CD8-positive, alpha-beta memory T cell (primary cell): ENCODE measurements at regions not wholly inside any gene's neighbourhood (a gene's known extent, or its start where the extent isn't known, plus 50 kb on each side); places are given as distances from the start of the nearest gene placed in this dataset.

Experiments used
- CTCF ChIA-PET: fragments of 350-600 bp; sonication (Branson Sonifier 250); formaldehyde crosslinking; loops from one replicate; lab custom pipeline; 2021; ENCODE audit warnings: antibody characterized with exemption; lab: Charles Lee
- POLR2A ChIA-PET: fragments of 350-600 bp; sonication (Branson Sonifier 250); formaldehyde crosslinking; loops from one replicate; lab custom pipeline; 2021; ENCODE audit warnings: antibody characterized with exemption; lab: Charles Lee
- DNase-seq, 5 donors: peaks; one replicate each; pipeline versions ENCODE4 v3.0.0 to v3.0.0-alpha.2; 2020 to 2022; ENCODE audit warnings: mixed read lengths in 1 of 5
- H3K27ac ChIP-seq: one replicate; pipeline ENCODE4 v1.7.0; 2013; ENCODE audit warnings: low read depth, mild to moderate bottlenecking, low read length, moderate library complexity
- H3K27me3 ChIP-seq: 2 replicates; pipeline ENCODE4 v1.7.0; 2013; ENCODE audit warnings: low read length, mild to moderate bottlenecking; ENCODE audit not compliant: insufficient read depth, poor library complexity, severe bottlenecking
- H3K36me3 ChIP-seq: 2 replicates; pipeline ENCODE4 v1.7.0; 2013; ENCODE audit warnings: mild to moderate bottlenecking, low read length, moderate library complexity; ENCODE audit not compliant: insufficient read depth
- H3K4me1 ChIP-seq: 2 replicates; pipeline ENCODE4 v1.7.0; 2013; ENCODE audit warnings: mild to moderate bottlenecking, low read length, moderate library complexity; ENCODE audit not compliant: insufficient read depth
- H3K4me3 ChIP-seq: 2 replicates; pipeline ENCODE4 v1.7.0; 2013; ENCODE audit warnings: mild to moderate bottlenecking, low read length
- H3K9me3 ChIP-seq: 2 replicates; pipeline ENCODE4 v1.7.0; 2013; ENCODE audit warnings: mild to moderate bottlenecking, low read length
- H3K27ac Mint-ChIP-seq, 8 donors: one replicate each; pipeline ENCODE4 v1.8.0; 2020 to 2021; ENCODE audit warnings: mixed read lengths in 8 of 8, mild to moderate bottlenecking in 6 of 8, inconsistent platforms in 3 of 8, moderate library complexity in 3 of 8
- H3K27me3 Mint-ChIP-seq, 2 donors: one replicate each; pipeline ENCODE4 v1.8.0; 2020 to 2021; ENCODE audit warnings: mixed read lengths in 2 of 2, mild to moderate bottlenecking in 1 of 2, moderate library complexity in 1 of 2
- H3K36me3 Mint-ChIP-seq, 3 donors: one replicate each; pipeline ENCODE4 v1.8.0; 2020 to 2021; ENCODE audit warnings: mixed read lengths in 3 of 3, inconsistent platforms in 1 of 3, mild to moderate bottlenecking in 1 of 3
- H3K4me1 Mint-ChIP-seq, 3 donors: one replicate each; pipeline ENCODE4 v1.8.0; 2020 to 2021; ENCODE audit warnings: mixed read lengths in 3 of 3, inconsistent platforms in 1 of 3, mild to moderate bottlenecking in 1 of 3
- H3K4me3 Mint-ChIP-seq, 7 donors: one replicate each; pipeline ENCODE4 v1.8.0; 2020 to 2021; ENCODE audit warnings: mixed read lengths in 7 of 7, mild to moderate bottlenecking in 6 of 7, moderate library complexity in 4 of 7, inconsistent platforms in 2 of 7
- H3K9me3 Mint-ChIP-seq, 5 donors: one replicate each; pipeline ENCODE4 v1.8.0; 2020 to 2022; ENCODE audit warnings: mixed read lengths in 5 of 5, mild to moderate bottlenecking in 3 of 5, moderate library complexity in 2 of 5, inconsistent platforms in 1 of 5

GRCh38 chr10:108861181-108861754 lies 1062.0 kb downstream of the XPNPEP1 start:
- ChIA-PET POLR2A (no interaction called here), CTCF (no interaction called here)
- H3K4me1 ChIP-seq: no peaks in the 10 kb centered on the region
- Mint-ChIP-seq H3K36me3 (no peaks in the 10 kb centered on the region), H3K4me3 (no peak overlapping the region), H3K27ac (no peak overlapping the region), H3K9me3 (peaks cover 0 to 9% (median 3%) of the 10 kb centered on the region in 5 donors), H3K4me1 (no peaks in the 10 kb centered on the region), H3K27me3 (no peaks in the 10 kb centered on the region)
- H3K36me3 ChIP-seq: no peaks in the 10 kb centered on the region
- H3K27me3 ChIP-seq: no peaks in the 10 kb centered on the region
- DNase-seq: no peak
- H3K9me3 ChIP-seq: no peaks in the 10 kb centered on the region
- H3K4me3 ChIP-seq: no peak overlapping the region
- no peak overlapping the region for H3K27ac ChIP-seq

DNA sequence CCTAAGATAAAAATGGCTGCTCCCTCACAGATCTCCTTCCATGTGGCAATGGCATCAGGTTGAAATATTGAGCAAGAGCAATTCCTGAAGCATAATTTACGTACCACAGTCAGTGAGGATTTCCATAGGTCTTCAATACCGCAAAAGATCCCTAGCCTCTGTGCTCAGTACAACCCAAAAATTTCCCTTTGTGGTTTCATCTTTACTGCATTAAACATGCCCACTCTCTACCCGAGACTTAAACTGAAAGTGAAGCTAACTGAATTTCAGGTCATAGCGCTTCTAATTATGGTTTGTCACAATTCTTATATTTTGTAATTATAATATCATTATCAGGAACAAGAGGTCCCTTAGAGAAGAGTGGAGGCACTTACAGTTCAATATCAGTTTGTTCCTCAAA lies 1071.1 kb downstream of the XPNPEP1 start:
- peaks cover 1 to 22% (median 5%) of the 10 kb centered on the region in 5 donors for H3K9me3 Mint-ChIP-seq
- POLR2A ChIA-PET: no interaction called here
- Histone ChIP-seq H3K4me3 (no peak overlapping the region), H3K27me3 (no peaks in the 10 kb centered on the region), H3K9me3 (no peaks in the 10 kb centered on the region), H3K4me1 (no peaks in the 10 kb centered on the region), H3K27ac (no peak overlapping the region), H3K36me3 (no peaks in the 10 kb centered on the region)
- H3K4me3 Mint-ChIP-seq: no peak overlapping the region
- CTCF ChIA-PET: no interaction called here
- no peak overlapping the region for H3K27ac Mint-ChIP-seq
- H3K27me3 Mint-ChIP-seq: no peaks in the 10 kb centered on the region
- H3K4me1 Mint-ChIP-seq: no peaks in the 10 kb centered on the region
- H3K36me3 Mint-ChIP-seq: no peaks in the 10 kb centered on the region
- no peak for DNase-seq

DNA sequence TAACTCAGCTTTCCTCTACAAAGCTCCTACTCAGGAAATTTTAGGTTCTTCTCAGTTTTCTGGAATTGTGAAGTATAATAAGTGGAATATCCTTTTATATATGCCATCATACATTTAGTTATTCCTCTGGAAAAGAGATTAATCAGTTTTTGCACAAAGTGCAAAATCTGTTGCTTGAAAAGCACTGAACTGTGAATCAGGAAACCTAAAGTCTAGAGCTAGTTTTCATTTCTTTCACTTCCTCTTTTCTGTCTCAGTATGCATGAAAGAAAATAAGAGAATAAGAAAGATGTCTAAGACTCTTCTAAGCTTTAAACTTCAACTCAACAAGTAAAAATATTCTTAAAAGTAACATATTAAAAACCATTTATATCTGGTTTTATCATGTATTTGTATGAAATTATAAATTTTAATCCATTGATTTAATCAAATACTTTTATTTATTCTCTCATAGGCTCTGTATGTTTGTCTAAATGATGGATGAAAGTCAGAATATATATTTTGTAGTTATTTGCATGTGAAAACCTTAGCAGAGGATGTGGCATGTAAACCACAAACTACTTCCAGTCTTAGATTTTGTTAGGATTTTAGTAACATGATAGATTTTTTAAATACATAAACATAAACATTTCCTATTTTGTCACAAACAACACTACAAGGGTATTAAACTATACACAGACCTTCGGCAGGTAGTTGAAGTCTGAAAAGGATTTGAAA lies 1073.0 kb downstream of the XPNPEP1 start:
- H3K9me3 Mint-ChIP-seq: peaks cover 1 to 22% (median 5%) of the 10 kb centered on the region in 5 donors
- Histone ChIP-seq H3K27me3 (no peaks in the 10 kb centered on the region), H3K9me3 (no peaks in the 10 kb centered on the region), H3K4me3 (no peak overlapping the region), H3K4me1 (no peaks in the 10 kb centered on the region), H3K36me3 (no peaks in the 10 kb centered on the region), H3K27ac (no peak overlapping the region)
- ChIA-PET POLR2A (no interaction called here), CTCF (no interaction called here)
- no peaks in the 10 kb centered on the region for H3K27me3 Mint-ChIP-seq
- H3K36me3 Mint-ChIP-seq: no peaks in the 10 kb centered on the region
- no peaks in the 10 kb centered on the region for H3K4me1 Mint-ChIP-seq
- no peak overlapping the region for H3K27ac Mint-ChIP-seq
- no peak overlapping the region for H3K4me3 Mint-ChIP-seq
- no peak for DNase-seq

DNA sequence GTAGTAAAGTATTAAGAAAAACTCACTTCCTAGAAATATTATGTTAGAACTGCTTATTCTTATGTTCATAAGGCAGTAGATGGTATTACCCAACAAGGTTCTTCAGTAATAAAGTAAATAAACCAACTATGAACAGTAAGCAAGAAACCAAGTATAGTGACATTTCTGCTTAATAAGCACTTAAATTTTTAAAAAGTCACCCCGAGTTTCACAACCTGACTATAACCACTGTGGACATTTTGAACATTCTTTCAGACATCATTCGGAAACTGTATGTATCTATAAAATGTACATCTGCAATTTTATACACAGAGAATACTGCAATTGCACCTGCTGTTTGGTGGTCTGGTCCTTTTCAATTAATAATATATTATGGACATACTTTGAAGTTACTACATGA lies 1073.6 kb downstream of the XPNPEP1 start:
- no peaks in the 10 kb centered on the region for H3K9me3 ChIP-seq
- Mint-ChIP-seq H3K27ac (no peak overlapping the region), H3K4me1 (no peaks in the 10 kb centered on the region), H3K4me3 (no peak overlapping the region), H3K36me3 (no peaks in the 10 kb centered on the region), H3K27me3 (no peaks in the 10 kb centered on the region), H3K9me3 (peaks cover 1 to 22% (median 7%) of the 10 kb centered on the region in 5 donors)
- no peaks in the 10 kb centered on the region for H3K36me3 ChIP-seq
- ChIA-PET POLR2A (no interaction called here), CTCF (no interaction called here)
- no peak for DNase-seq
- H3K4me1 ChIP-seq: no peaks in the 10 kb centered on the region
- H3K27me3 ChIP-seq: no peaks in the 10 kb centered on the region
- no peak overlapping the region for H3K4me3 ChIP-seq
- H3K27ac ChIP-seq: no peak overlapping the region

GRCh38 chr10:108849186-108849585 lies 1074.1 kb downstream of the XPNPEP1 start:
- no peaks in the 10 kb centered on the region for H3K27me3 Mint-ChIP-seq
- CTCF ChIA-PET: no interaction called here
- POLR2A ChIA-PET: no interaction called here

GRCh38 chr10:108848046-108848445 lies 1075.3 kb downstream of the XPNPEP1 start:
- Histone ChIP-seq H3K27me3 (no peaks in the 10 kb centered on the region), H3K36me3 (no peaks in the 10 kb centered on the region), H3K9me3 (no peaks in the 10 kb centered on the region), H3K4me1 (no peaks in the 10 kb centered on the region), H3K27ac (no peak overlapping the region), H3K4me3 (no peak overlapping the region)
- H3K36me3 Mint-ChIP-seq: no peaks in the 10 kb centered on the region
- H3K27me3 Mint-ChIP-seq: no peaks in the 10 kb centered on the region
- POLR2A ChIA-PET: no interaction called here
- CTCF ChIA-PET: no interaction called here
- no peaks in the 10 kb centered on the region for H3K4me1 Mint-ChIP-seq
- H3K9me3 Mint-ChIP-seq: peaks cover 1 to 13% (median 8%) of the 10 kb centered on the region in 5 donors
- no peak overlapping the region for H3K4me3 Mint-ChIP-seq
- DNase-seq: no peak
- no peak overlapping the region for H3K27ac Mint-ChIP-seq

More at GRCh38 chr10:108849186-108849585, 1074.1 kb downstream of the XPNPEP1 start:
- DNase-seq: no peak
- Mint-ChIP-seq H3K27ac (no peak overlapping the region), H3K36me3 (no peaks in the 10 kb centered on the region), H3K4me3 (no peak overlapping the region), H3K9me3 (peaks cover 1 to 19% (median 7%) of the 10 kb centered on the region in 5 donors), H3K4me1 (no peaks in the 10 kb centered on the region)
- H3K27me3 ChIP-seq: no peaks in the 10 kb centered on the region
- H3K4me1 ChIP-seq: no peaks in the 10 kb centered on the region
- H3K36me3 ChIP-seq: no peaks in the 10 kb centered on the region
- no peak overlapping the region for H3K27ac ChIP-seq
- no peak overlapping the region for H3K4me3 ChIP-seq
- no peaks in the 10 kb centered on the region for H3K9me3 ChIP-seq

DNA sequence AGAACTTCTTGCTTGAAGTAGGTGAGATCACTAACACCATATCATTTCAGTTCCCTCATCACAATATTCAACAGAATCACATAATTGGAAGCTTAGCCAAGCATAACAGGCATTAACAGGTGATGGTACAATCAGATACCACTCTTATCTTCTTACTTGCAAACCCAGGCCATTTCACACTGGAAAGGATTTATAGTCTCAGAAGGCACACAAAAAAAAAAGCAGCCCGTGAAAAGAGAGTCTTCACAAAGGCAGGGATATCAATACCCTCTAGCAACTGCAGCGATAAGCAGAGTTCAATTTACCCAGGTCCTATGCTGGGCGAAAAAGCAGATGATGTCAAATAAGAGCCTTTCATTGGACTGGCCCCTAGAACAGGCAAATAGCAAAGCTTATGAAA lies 1082.4 kb downstream of the XPNPEP1 start:
- H3K27me3 Mint-ChIP-seq: no peaks in the 10 kb centered on the region
- no peaks in the 10 kb centered on the region for H3K4me1 ChIP-seq
- no peaks in the 10 kb centered on the region for H3K36me3 ChIP-seq
- H3K36me3 Mint-ChIP-seq: no peaks in the 10 kb centered on the region
- H3K27ac ChIP-seq: no peak overlapping the region
- no peak overlapping the region for H3K4me3 Mint-ChIP-seq
- H3K4me1 Mint-ChIP-seq: no peaks in the 10 kb centered on the region
- CTCF ChIA-PET: no interaction called here
- peaks cover 4 to 18% (median 11%) of the 10 kb centered on the region in 5 donors for H3K9me3 Mint-ChIP-seq
- H3K9me3 ChIP-seq: no peaks in the 10 kb centered on the region
- no peak overlapping the region for H3K4me3 ChIP-seq
- DNase-seq: no peak
- no peak overlapping the region for H3K27ac Mint-ChIP-seq
- no peaks in the 10 kb centered on the region for H3K27me3 ChIP-seq
- POLR2A ChIA-PET: no interaction called here

GRCh38 chr10:108836362-108836761 lies 1086.9 kb downstream of the XPNPEP1 start:
- DNase-seq: no peak
- no peaks in the 10 kb centered on the region for H3K27me3 ChIP-seq
- H3K27ac ChIP-seq: no peak overlapping the region
- no peaks in the 10 kb centered on the region for H3K36me3 Mint-ChIP-seq
- no peaks in the 10 kb centered on the region for H3K4me1 ChIP-seq
- POLR2A ChIA-PET: no interaction called here
- H3K36me3 ChIP-seq: no peaks in the 10 kb centered on the region
- no peak overlapping the region for H3K4me3 ChIP-seq
- peaks cover 11 to 20% (median 15%) of the 10 kb centered on the region in 5 donors for H3K9me3 Mint-ChIP-seq
- H3K27ac Mint-ChIP-seq: no peak overlapping the region
- H3K9me3 ChIP-seq: no peaks in the 10 kb centered on the region
- H3K4me1 Mint-ChIP-seq: no peaks in the 10 kb centered on the region
- CTCF ChIA-PET: no interaction called here
- H3K27me3 Mint-ChIP-seq: no peaks in the 10 kb centered on the region
- no peak overlapping the region for H3K4me3 Mint-ChIP-seq
